ENCODE measurements at regions not wholly inside any gene's neighbourhood (a gene's known extent, or its start where the extent isn't known, plus 50 kb on each side); places are given as distances from the start of the nearest gene placed in this dataset.

- no peak for FAIRE-seq
- H3K4me3 ChIP-seq = no peak overlapping the region
- H3K27ac ChIP-seq = no peak overlapping the region
- H3K9me3 ChIP-seq = no peaks in the 10 kb centered on the region
- DNase-seq = no peak
- H3K36me3 ChIP-seq = no peaks in the 10 kb centered on the region
- intact Hi-C loops (cut with DNase I) = no loop called here
- H3K27me3 ChIP-seq = no peaks in the 10 kb centered on the region
- H3K4me1 ChIP-seq = no peaks in the 10 kb centered on the region
- 56% methylated on average over 2 of the region's 2 CpGs; no CpG with 5 or more reads in 1 of the 2 donors for WGBS, 2 donors
- no peak for TF ChIP-seq CTCF (IDR thresholded peaks at IDR 0.05)
- no peak for ATAC-seq
Measured at GRCh38 chrY:8566198-8566597, 771.1 kb upstream of the TSPY4 start.

GRCh38 chrY:8570384-8570783, 766.9 kb upstream of the TSPY4 start:
- no peaks in the 10 kb centered on the region for H3K36me3 ChIP-seq
- FAIRE-seq = no peak
- H3K4me1 ChIP-seq = no peaks in the 10 kb centered on the region
- no peaks in the 10 kb centered on the region for H3K9me3 ChIP-seq
- TF ChIP-seq CTCF (IDR thresholded peaks at IDR 0.05) = no peak
- no peak overlapping the region for H3K4me3 ChIP-seq
- peak in 1 of 6 donors; percentile 7 for DNase-seq
- no peaks in the 10 kb centered on the region for H3K27me3 ChIP-seq
- intact Hi-C loops (cut with DNase I) = no loop called here
- ATAC-seq = no peak
- no peak overlapping the region for H3K27ac ChIP-seq

- Histone ChIP-seq H3K36me3 (no peaks in the 10 kb centered on the region), H3K4me3 (no peak overlapping the region), H3K27ac (no peak overlapping the region), H3K9me3 (no peaks in the 10 kb centered on the region), H3K27me3 (no peaks in the 10 kb centered on the region), H3K4me1 (no peaks in the 10 kb centered on the region)
- no peak for TF ChIP-seq CTCF (IDR thresholded peaks at IDR 0.05)
- intact Hi-C loops (cut with DNase I) = no loop called here
- WGBS, 2 donors = 32% methylated on average over 2 of the region's 2 CpGs; no CpG with 5 or more reads in 1 of the 2 donors
- DNase-seq = no peak
- FAIRE-seq = no peak
- no peak for ATAC-seq
Measured at GRCh38 chrY:8572916-8573315, 764.3 kb upstream of the TSPY4 start.

GRCh38 chrY:8582277-8582850, 754.9 kb upstream of the TSPY4 start:
- H3K36me3 ChIP-seq = no peaks in the 10 kb centered on the region
- intact Hi-C loops (cut with DNase I) = no loop called here
- WGBS, 2 donors = 32% methylated on average over 1 of the region's 1 CpG; no CpG with 5 or more reads in 1 of the 2 donors
- DNase-seq (no peak), ATAC-seq (no peak), FAIRE-seq (no peak)
- no peaks in the 10 kb centered on the region for H3K27me3 ChIP-seq
- H3K4me1 ChIP-seq = no peaks in the 10 kb centered on the region
- TF ChIP-seq CTCF (IDR thresholded peaks at IDR 0.05) = no peak
- no peak overlapping the region for H3K4me3 ChIP-seq
- no peaks in the 10 kb centered on the region for H3K9me3 ChIP-seq
- no peak overlapping the region for H3K27ac ChIP-seq

GRCh38 chrY:8583191-8583590, 754.1 kb upstream of the TSPY4 start:
- Histone ChIP-seq H3K27ac (no peak overlapping the region), H3K4me1 (no peaks in the 10 kb centered on the region), H3K9me3 (no peaks in the 10 kb centered on the region), H3K36me3 (no peaks in the 10 kb centered on the region), H3K4me3 (no peak overlapping the region), H3K27me3 (no peaks in the 10 kb centered on the region)
- WGBS, 2 donors = 57% methylated on average over 4 of the region's 4 CpGs; no CpG with 5 or more reads in 1 of the 2 donors
- intact Hi-C loops (cut with DNase I) = no loop called here
- no peak for DNase-seq
- FAIRE-seq = no peak
- no peak for ATAC-seq
- TF ChIP-seq CTCF (IDR thresholded peaks at IDR 0.05) = no peak

Data from pancreas (tissue), 10 donors.